ENCODE measurements at regions not wholly inside any gene's neighbourhood (a gene's known extent, or its start where the extent isn't known, plus 50 kb on each side); places are given as distances from the start of the nearest gene placed in this dataset.

- TF ChIP-seq CTCF (IDR thresholded peaks at IDR 0.05; ENCODE audit: low read depth, low read length, poor library complexity, severe bottlenecking) (no peak), EZH2phosphoT487 (IDR thresholded peaks at IDR 0.05; ENCODE audit: borderline replicate concordance, low read length) (no peak)
Measured at GRCh38 chr9:13395156-13395555, 115.7 kb upstream of the MPDZ start.

All from DOHH2 (cell line).